Loucy (cell line): ENCODE measurements at regions not wholly inside any gene's neighbourhood (a gene's known extent, or its start where the extent isn't known, plus 50 kb on each side); places are given as distances from the start of the nearest gene placed in this dataset.

Source experiments
- H2AFZ ChIP-seq: fragments of 200-600 bp; sonication (generic); 2 replicates; pipeline ENCODE4 v1.6.0; 2016; ENCODE audit warnings: antibody characterized with exemption, mild to moderate bottlenecking, low read length, moderate library complexity
- H3F3A ChIP-seq: fragments of 200-600 bp; 2 replicates; pipeline ENCODE4 v1.6.0; 2016; ENCODE audit warnings: antibody characterized with exemption, low read depth, mild to moderate bottlenecking
- H3K27me3 ChIP-seq: fragments of 200-600 bp; sonication (generic); 2 replicates; pipeline ENCODE4 v1.6.1; 2014; ENCODE audit warnings: low read length, mild to moderate bottlenecking; ENCODE audit not compliant: insufficient read depth, poor library complexity, severe bottlenecking
- H3K36me3 ChIP-seq: fragments of 200-600 bp; sonication (generic); 2 replicates; pipeline ENCODE4 v1.6.1; 2016; ENCODE audit warnings: low read length; ENCODE audit not compliant: insufficient read depth
- H3K4me1 ChIP-seq: fragments of 200-600 bp; sonication (generic); 2 replicates; pipeline ENCODE4 v1.5.1; 2014; ENCODE audit warnings: low read length, mild to moderate bottlenecking; ENCODE audit not compliant: insufficient read depth, poor library complexity, severe bottlenecking
- H3K4me2 ChIP-seq: fragments of 200-600 bp; sonication (generic); 2 replicates; pipeline ENCODE4 v1.6.0; 2014; ENCODE audit warnings: antibody characterized with exemption, low read length, low read depth, mild to moderate bottlenecking; ENCODE audit not compliant: poor library complexity, severe bottlenecking
- H3K4me3 ChIP-seq: fragments of 200-600 bp; sonication (generic); 2 replicates; pipeline ENCODE4 v1.5.1; 2014; ENCODE audit warnings: low read length, mild to moderate bottlenecking, mixed read lengths; ENCODE audit not compliant: poor library complexity, severe bottlenecking
- H3K79me2 ChIP-seq: fragments of 200-600 bp; sonication (generic); 2 replicates; pipeline ENCODE4 v1.6.1; 2014; ENCODE audit warnings: low read length; ENCODE audit not compliant: insufficient read depth
- H3K9ac ChIP-seq: fragments of 200-600 bp; sonication (generic); 2 replicates; pipeline ENCODE4 v1.6.0; 2014; ENCODE audit warnings: mild to moderate bottlenecking, low read depth, low read length, moderate library complexity; ENCODE audit not compliant: poor library complexity, severe bottlenecking
- H3K9me2 ChIP-seq: fragments of 200-600 bp; sonication (generic); replicated peaks from 2 replicates; pipeline ENCODE4 v1.6.1; 2016; ENCODE audit warnings: low read depth, low read length, mixed read lengths
- H3K9me3 ChIP-seq: fragments of 200-600 bp; sonication (generic); 2 replicates; pipeline ENCODE4 v1.6.1; 2014; ENCODE audit warnings: mild to moderate bottlenecking, antibody characterized with exemption, low read length, low read depth; ENCODE audit not compliant: insufficient read depth
- H4K20me1 ChIP-seq: fragments of 200-600 bp; sonication (generic); 2 replicates; pipeline ENCODE4 v1.6.0; 2014; ENCODE audit warnings: antibody characterized with exemption, low read length, mild to moderate bottlenecking; ENCODE audit not compliant: insufficient read depth, poor library complexity, severe bottlenecking
- CTCF ChIP-seq: fragments of 200-600 bp; sonication (generic); conservative IDR thresholded peaks from 2 replicates; pipeline ENCODE4 v1.5.1; 2014; ENCODE audit warnings: mild to moderate bottlenecking, antibody characterized with exemption, low read length
- EZH2phosphoT487 ChIP-seq: fragments of 200-600 bp; IDR thresholded peaks from 2 replicates; pipeline ENCODE4 v1.6.1; 2018; ENCODE audit warnings: antibody characterized with exemption, mild to moderate bottlenecking, moderate library complexity, borderline replicate concordance

- no peaks in the 10 kb centered on the region for H3K79me2 ChIP-seq
Observed at GRCh38 chr16:66238696-66239095, 127.8 kb upstream of the CDH5 start.

GRCh38 chr16:66236301-66236700 is 130.2 kb upstream of the CDH5 start:
- Histone ChIP-seq H3K4me2 (no peak overlapping the region), H3K9me2 (no peaks in the 10 kb centered on the region), H4K20me1 (no peaks in the 10 kb centered on the region), H3K79me2 (no peaks in the 10 kb centered on the region), H3K36me3 (no peaks in the 10 kb centered on the region), H3F3A (no peaks in the 10 kb centered on the region), H3K27me3 (no peaks in the 10 kb centered on the region), H3K9ac (no peak overlapping the region), H2AFZ (no peak overlapping the region), H3K4me3 (no peak overlapping the region), H3K4me1 (no peaks in the 10 kb centered on the region), H3K9me3 (peaks cover 3% of the 10 kb centered on the region; the same call in 1 of the 2 replicates)
- no peak for TF ChIP-seq CTCF
- no peak for TF ChIP-seq EZH2phosphoT487

More at GRCh38 chr16:66238696-66239095, 127.8 kb upstream of the CDH5 start:
- H3K27me3 ChIP-seq, result no peaks in the 10 kb centered on the region
- H3K9me2 ChIP-seq, result no peaks in the 10 kb centered on the region
- no peak overlapping the region for H3K4me2 ChIP-seq
- peaks cover 3% of the 10 kb centered on the region; the same call in 1 of the 2 replicates for H3K9me3 ChIP-seq
- no peaks in the 10 kb centered on the region for H3K4me1 ChIP-seq
- TF ChIP-seq EZH2phosphoT487 (no peak), CTCF (no peak)
- H2AFZ ChIP-seq, result no peak overlapping the region
- H3K4me3 ChIP-seq, result no peak overlapping the region
- H3K9ac ChIP-seq, result no peak overlapping the region
- H3F3A ChIP-seq, result no peaks in the 10 kb centered on the region
- H3K36me3 ChIP-seq, result no peaks in the 10 kb centered on the region
- no peaks in the 10 kb centered on the region for H4K20me1 ChIP-seq

- Histone ChIP-seq H3K27me3 (no peaks in the 10 kb centered on the region), H3K4me3 (no peak overlapping the region), H3K9me3 (no peaks in the 10 kb centered on the region), H3F3A (no peaks in the 10 kb centered on the region), H3K9me2 (no peaks in the 10 kb centered on the region), H2AFZ (no peak overlapping the region), H3K79me2 (no peaks in the 10 kb centered on the region), H4K20me1 (no peaks in the 10 kb centered on the region), H3K36me3 (no peaks in the 10 kb centered on the region), H3K9ac (no peak overlapping the region), H3K4me1 (no peaks in the 10 kb centered on the region), H3K4me2 (no peak overlapping the region)
- no peak for TF ChIP-seq EZH2phosphoT487
- TF ChIP-seq CTCF, result no peak
Observed at GRCh38 chr16:66231452-66232160, 134.9 kb upstream of the CDH5 start.
